ENCODE measurements at regions not wholly inside any gene's neighbourhood (a gene's known extent, or its start where the extent isn't known, plus 50 kb on each side); places are given as distances from the start of the nearest gene placed in this dataset.

DNA sequence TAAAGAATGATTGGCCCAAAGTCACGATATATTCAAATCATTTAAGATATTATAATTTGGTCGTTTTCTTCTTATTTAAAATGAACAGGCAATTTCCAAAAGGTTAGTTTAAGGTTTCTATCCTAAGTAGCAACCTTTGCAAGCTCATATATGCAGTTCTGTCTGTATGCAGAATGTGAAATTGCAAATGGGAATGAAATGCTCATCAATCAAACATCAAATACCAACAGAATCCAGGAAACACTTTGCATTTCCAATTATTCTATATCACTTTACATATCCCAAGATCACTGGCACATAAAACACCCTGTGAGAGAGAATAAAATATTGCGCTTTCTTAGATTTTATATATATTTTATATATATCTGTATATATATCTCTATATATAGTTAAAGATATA, 237.3 kb downstream of the NRIP1 start:
- no peak for DNase-seq (ENCODE audit: low spot score)
- no peaks in the 10 kb centered on the region for H3K36me3 ChIP-seq (ENCODE audit: insufficient read depth, low read length)
- H3K27ac ChIP-seq (ENCODE audit: low read depth, low read length, poor library complexity, severe bottlenecking) = no peak overlapping the region
- H3K9me3 ChIP-seq (ENCODE audit: low read length) = no peaks in the 10 kb centered on the region
- no TSS peak for BruUV-seq (replicated peaks)
- H3K79me2 ChIP-seq (ENCODE audit: insufficient read depth, low read depth, low read length) = no peaks in the 10 kb centered on the region
- intact Hi-C loops (cut with micrococcal nuclease; ENCODE audit: unreplicated experiment) = no loop called here
- no peak overlapping the region for H2AFZ ChIP-seq (ENCODE audit: low read length)
- CTCF ChIA-PET (ENCODE audit: unreplicated experiment) = no interaction called here
- 0 out of 2 replicates have a peak, but pooled peaks cover 4% of the 10 kb centered on the region for H3K9me2 ChIP-seq (ENCODE audit: insufficient read depth, low read length)
- POLR2A ChIA-PET = interaction anchor here (0.6 kb wide), 1 partner anchor 180 kb away, joined by 5 read pairs; no protein-coding TSS in a partner anchor
- no peaks in the 10 kb centered on the region for H3K4me1 ChIP-seq (ENCODE audit: insufficient read depth, low read length, poor library complexity, severe bottlenecking)
- H3K4me2 ChIP-seq (ENCODE audit: low read length) = no peak overlapping the region
- no peak overlapping the region for H3K4me3 ChIP-seq (ENCODE audit: low read depth, low read length, poor library complexity, severe bottlenecking)
- no peak for TF ChIP-seq EZH2phosphoT487 (IDR thresholded peaks at IDR 0.05; ENCODE audit: borderline replicate concordance, low read depth, low read length)
- TF ChIP-seq, protein P1, sequence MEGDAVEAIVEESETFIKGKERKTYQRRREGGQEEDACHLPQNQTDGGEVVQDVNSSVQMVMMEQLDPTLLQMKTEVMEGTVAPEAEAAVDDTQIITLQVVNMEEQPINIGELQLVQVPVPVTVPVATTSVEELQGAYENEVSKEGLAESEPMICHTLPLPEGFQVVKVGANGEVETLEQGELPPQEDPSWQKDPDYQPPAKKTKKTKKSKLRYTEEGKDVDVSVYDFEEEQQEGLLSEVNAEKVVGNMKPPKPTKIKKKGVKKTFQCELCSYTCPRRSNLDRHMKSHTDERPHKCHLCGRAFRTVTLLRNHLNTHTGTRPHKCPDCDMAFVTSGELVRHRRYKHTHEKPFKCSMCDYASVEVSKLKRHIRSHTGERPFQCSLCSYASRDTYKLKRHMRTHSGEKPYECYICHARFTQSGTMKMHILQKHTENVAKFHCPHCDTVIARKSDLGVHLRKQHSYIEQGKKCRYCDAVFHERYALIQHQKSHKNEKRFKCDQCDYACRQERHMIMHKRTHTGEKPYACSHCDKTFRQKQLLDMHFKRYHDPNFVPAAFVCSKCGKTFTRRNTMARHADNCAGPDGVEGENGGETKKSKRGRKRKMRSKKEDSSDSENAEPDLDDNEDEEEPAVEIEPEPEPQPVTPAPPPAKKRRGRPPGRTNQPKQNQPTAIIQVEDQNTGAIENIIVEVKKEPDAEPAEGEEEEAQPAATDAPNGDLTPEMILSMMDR (conservative IDR thresholded peaks at IDR 0.05; ENCODE audit: low read length) = no peak
- H4K20me1 ChIP-seq (ENCODE audit: insufficient read depth, low read length) = no peaks in the 10 kb centered on the region

DNA sequence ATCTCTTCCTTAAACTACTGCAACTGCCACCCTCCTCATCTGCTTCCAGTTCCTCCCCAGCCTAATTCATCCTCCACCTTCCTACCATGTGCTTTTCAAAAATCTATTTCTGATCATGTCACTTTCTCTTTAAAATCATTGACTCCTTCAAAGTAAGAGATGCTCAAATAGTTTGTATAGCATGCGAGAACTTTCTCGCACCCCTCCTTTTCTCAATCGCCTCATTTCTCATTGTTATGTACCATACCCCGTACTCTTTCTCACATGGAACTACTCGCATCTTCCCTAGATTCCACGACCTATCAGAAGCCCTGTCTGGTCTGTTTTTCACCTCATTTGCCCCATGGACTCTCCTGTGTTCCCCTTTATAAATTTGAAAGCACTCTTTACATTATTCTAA, 238.2 kb downstream of the NRIP1 start:
- no peaks in the 10 kb centered on the region for H3K79me2 ChIP-seq (ENCODE audit: insufficient read depth, low read depth, low read length)
- no peaks in the 10 kb centered on the region for H3K9me3 ChIP-seq (ENCODE audit: low read length)
- intact Hi-C loops (cut with micrococcal nuclease; ENCODE audit: unreplicated experiment) = no loop called here
- H3K36me3 ChIP-seq (ENCODE audit: insufficient read depth, low read length) = no peaks in the 10 kb centered on the region
- no peak overlapping the region for H2AFZ ChIP-seq (ENCODE audit: low read length)
- no TSS peak for BruUV-seq (replicated peaks)
- CTCF ChIA-PET (ENCODE audit: unreplicated experiment) = no interaction called here
- no peak overlapping the region for H3K4me2 ChIP-seq (ENCODE audit: low read length)
- no peak for DNase-seq (ENCODE audit: low spot score)
- no peak overlapping the region for H3K4me3 ChIP-seq (ENCODE audit: low read depth, low read length, poor library complexity, severe bottlenecking)
- H3K27ac ChIP-seq (ENCODE audit: low read depth, low read length, poor library complexity, severe bottlenecking) = no peak overlapping the region
- H4K20me1 ChIP-seq (ENCODE audit: insufficient read depth, low read length) = no peaks in the 10 kb centered on the region
- POLR2A ChIA-PET = interaction anchor here (0.6 kb wide), 1 partner anchor 94 kb away, joined by 4 read pairs; no protein-coding TSS in a partner anchor
- no peaks in the 10 kb centered on the region for H3K4me1 ChIP-seq (ENCODE audit: insufficient read depth, low read length, poor library complexity, severe bottlenecking)
- TF ChIP-seq EZH2phosphoT487 (IDR thresholded peaks at IDR 0.05; ENCODE audit: borderline replicate concordance, low read depth, low read length) = no peak
- TF ChIP-seq, protein P1 (conservative IDR thresholded peaks at IDR 0.05; ENCODE audit: low read length) = no peak
- H3K9me2 ChIP-seq (ENCODE audit: insufficient read depth, low read length) = 0 out of 2 replicates have a peak, but pooled peaks cover 4% of the 10 kb centered on the region

DNA sequence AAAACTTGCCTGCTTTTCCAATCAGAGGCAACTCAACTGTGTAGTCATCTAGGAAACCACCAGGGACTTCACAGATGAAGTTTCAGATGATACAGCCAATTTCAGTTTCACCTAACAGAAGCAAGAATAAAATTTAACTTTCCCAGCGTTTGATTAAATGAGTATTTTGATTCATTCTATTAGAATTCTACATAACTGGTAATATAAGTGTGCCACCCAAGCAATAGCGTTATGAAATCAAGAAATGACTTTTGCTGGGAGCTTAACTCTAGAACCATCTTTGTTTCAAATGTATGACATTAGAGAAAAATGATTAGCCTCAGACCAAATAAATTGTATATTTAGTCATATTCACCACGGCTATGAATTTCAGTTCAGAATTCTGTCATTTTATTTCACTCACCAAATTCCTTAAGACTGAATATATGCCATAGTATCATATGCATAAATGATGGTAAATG, 239.3 kb downstream of the NRIP1 start:
- 0 out of 2 replicates have a peak, but pooled peaks cover 4% of the 10 kb centered on the region for H3K9me2 ChIP-seq (ENCODE audit: insufficient read depth, low read length)
- H3K4me1 ChIP-seq (ENCODE audit: insufficient read depth, low read length, poor library complexity, severe bottlenecking) = no peaks in the 10 kb centered on the region
- POLR2A ChIA-PET = no interaction called here
- no peaks in the 10 kb centered on the region for H3K36me3 ChIP-seq (ENCODE audit: insufficient read depth, low read length)
- H3K27ac ChIP-seq (ENCODE audit: low read depth, low read length, poor library complexity, severe bottlenecking) = no peak overlapping the region
- no peak for DNase-seq (ENCODE audit: low spot score)
- H2AFZ ChIP-seq (ENCODE audit: low read length) = no peak overlapping the region
- no peak overlapping the region for H3K4me3 ChIP-seq (ENCODE audit: low read depth, low read length, poor library complexity, severe bottlenecking)
- TF ChIP-seq, protein P1 (conservative IDR thresholded peaks at IDR 0.05; ENCODE audit: low read length) = no peak
- TF ChIP-seq EZH2phosphoT487 (IDR thresholded peaks at IDR 0.05; ENCODE audit: borderline replicate concordance, low read depth, low read length) = no peak
- H4K20me1 ChIP-seq (ENCODE audit: insufficient read depth, low read length) = no peaks in the 10 kb centered on the region
- intact Hi-C loops (cut with micrococcal nuclease; ENCODE audit: unreplicated experiment) = no loop called here
- CTCF ChIA-PET (ENCODE audit: unreplicated experiment) = no interaction called here
- H3K9me3 ChIP-seq (ENCODE audit: low read length) = no peaks in the 10 kb centered on the region
- no TSS peak for BruUV-seq (replicated peaks)
- no peak overlapping the region for H3K4me2 ChIP-seq (ENCODE audit: low read length)
- H3K79me2 ChIP-seq (ENCODE audit: insufficient read depth, low read depth, low read length) = no peaks in the 10 kb centered on the region
